Posterior vena cava (tissue), 2 donors: ENCODE measurements at regions not wholly inside any gene's neighbourhood (a gene's known extent, or its start where the extent isn't known, plus 50 kb on each side); places are given as distances from the start of the nearest gene placed in this dataset.

Experiments used
- DNase-seq: peaks from one replicate; pipeline ENCODE4 v3.0.0-alpha.2; 2020; ENCODE audit warnings: low spot score
- intact Hi-C, 2 donors: fragments of 100-400 bp; cut with DNase I; formaldehyde crosslinking; loops; one replicate each; pipeline versions ENCODE4 v1.14.1 to v1.14.2; 2022 to 2023
- donor health status: DM: yes; HTN: yes; CAD: no.
- donor health status: DM: yes; HTN: yes; CAD: no.

DNA sequence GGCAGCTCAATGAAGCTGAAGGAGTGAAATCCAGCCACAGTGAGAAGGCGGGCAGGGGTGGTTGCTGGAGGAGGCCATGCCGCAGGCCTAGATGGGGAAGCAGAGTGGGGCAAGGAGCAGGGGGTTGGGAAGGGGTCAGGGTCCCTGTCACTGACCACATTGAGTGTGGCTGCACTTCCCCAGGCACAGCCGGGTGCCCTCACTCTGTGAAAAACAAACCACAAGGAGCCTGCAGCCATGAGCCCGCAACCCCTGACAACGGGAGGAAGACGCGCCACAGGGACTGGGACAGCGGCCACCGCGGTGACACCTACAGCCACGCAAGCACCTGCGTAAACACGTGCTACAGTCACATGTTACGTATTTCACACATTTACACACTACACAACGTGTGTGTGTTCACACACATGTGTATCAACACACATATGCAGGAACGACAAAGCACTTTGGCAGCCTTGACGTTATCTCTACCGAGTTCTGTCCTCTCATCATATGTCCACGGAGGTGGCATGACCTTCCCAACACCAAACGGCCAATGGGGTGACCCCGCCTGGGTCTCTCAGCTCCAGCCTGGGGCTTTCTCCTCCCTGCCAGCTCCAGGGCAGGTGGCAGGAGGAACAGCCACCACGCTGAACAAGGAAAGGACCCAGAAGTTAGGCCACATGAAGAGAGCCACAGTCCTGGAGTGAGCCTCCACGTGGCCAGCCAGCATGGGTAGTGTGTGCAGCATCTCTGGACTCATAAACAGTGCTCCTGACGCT, 137.6 kb upstream of the RPS6KA2 start:
- intact Hi-C loops, result no loop called here
- no peak for DNase-seq

DNA sequence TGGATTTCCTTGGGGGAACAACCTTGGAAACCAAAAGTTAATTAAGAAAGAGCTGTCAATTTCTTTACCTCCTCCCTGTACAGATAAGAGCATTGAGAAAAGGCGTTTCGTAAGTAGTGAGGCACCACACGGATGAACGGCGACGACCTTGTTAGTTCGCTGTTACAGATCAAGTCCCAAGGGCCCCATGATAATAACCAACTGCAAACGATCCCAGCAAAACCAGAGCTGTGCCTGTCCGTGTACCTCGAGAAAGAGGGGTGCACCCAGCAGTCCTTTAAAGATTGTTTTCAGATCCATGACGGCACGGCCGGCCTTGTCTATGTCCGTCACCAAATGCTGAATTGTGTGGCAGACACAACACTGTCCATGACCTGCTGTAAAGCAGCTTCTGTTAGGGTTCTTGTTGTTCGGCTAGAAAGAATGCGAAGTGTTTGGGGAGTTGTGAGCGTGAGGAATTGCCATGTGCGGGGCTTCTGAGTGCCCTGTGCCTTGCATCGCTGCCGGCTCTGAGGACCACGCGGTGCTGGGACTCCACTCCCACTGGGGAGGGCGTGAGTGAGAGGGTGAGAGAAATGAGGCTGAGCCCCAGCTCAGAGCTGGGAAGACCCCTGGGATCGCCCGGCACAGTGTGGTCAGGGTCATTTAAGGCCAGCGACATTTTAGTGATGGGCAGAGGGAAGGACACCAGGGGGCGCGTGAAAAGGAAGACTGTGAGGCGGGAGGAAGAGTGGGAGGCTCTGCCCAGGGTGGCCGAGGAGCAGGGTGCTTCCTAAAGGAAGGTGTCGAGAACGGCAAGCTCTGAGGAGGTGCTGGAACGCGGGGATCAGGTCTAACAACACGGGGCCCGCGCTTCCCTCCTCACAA, 136.8 kb upstream of the RPS6KA2 start:
- DNase-seq, result no peak
- intact Hi-C loops, result no loop called here

DNA sequence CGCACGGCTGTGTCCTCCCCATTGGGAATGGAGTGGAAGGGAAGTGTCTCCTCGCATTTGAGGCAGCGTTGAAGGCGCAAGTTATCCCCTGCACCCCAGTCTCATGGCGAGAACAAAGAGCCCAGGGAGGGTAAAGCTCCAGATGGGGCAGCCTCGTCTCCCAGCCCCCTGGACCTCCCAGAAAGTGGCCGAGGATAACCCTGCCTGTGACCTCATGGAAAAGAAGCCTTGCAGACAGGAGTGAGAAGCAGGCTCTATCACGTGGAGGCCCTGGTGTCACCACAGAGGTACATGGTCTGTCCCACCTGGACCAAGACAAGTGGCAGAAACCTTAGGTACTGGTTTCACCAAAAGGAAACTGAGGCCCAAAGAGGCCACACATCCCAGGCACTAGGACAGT, 134.8 kb upstream of the RPS6KA2 start:
- DNase-seq, result no peak
- intact Hi-C loops, result no loop called here

DNA sequence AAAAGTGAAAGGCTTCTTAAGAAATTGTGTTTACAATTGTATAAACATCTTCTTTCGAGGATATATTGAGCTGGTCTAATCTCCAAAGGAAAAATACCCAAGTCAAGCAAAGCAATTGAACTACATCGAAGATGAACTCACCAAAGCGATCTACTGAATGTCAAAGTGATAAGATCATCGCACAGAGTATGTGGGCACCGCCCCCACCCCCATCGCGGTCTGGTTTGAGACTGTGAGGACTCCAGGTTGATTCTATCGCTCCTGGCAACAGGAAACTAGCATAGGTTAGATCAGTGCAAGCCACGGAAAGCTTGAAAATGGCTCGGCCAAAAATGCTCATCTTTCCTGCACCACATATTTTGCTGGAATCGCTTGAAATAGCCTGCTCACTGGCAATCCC, 133.2 kb upstream of the RPS6KA2 start:
- intact Hi-C loops, result no loop called here
- DNase-seq, result no peak

DNA sequence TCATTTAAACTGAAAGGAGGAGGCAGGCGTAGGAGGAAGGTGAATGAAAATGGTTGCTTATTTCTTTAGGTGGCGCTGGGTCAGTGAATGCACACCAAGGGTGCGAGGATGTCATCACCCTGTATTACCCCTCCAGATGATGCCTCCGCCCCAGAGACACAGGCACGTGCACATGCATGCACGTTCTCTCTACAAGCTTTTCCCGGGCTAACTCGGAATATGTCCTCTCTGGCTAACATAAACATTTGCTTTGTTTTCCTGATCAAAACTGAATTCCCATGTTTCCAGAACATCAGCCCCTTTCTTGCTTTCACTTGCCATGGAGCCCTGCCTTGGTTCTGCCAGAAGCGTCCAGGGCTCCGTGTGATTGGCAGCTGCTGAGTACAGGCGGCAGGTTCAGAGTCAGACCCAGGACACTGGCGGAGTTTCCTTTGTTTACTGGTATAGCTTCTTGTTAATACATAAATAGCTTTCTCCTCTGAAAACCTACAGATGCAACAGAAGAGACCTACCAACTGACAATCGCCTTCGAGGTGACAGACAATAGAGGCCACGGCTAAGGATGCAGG, 131.2 kb upstream of the RPS6KA2 start:
- intact Hi-C loops, result no loop called here
- no peak for DNase-seq

DNA sequence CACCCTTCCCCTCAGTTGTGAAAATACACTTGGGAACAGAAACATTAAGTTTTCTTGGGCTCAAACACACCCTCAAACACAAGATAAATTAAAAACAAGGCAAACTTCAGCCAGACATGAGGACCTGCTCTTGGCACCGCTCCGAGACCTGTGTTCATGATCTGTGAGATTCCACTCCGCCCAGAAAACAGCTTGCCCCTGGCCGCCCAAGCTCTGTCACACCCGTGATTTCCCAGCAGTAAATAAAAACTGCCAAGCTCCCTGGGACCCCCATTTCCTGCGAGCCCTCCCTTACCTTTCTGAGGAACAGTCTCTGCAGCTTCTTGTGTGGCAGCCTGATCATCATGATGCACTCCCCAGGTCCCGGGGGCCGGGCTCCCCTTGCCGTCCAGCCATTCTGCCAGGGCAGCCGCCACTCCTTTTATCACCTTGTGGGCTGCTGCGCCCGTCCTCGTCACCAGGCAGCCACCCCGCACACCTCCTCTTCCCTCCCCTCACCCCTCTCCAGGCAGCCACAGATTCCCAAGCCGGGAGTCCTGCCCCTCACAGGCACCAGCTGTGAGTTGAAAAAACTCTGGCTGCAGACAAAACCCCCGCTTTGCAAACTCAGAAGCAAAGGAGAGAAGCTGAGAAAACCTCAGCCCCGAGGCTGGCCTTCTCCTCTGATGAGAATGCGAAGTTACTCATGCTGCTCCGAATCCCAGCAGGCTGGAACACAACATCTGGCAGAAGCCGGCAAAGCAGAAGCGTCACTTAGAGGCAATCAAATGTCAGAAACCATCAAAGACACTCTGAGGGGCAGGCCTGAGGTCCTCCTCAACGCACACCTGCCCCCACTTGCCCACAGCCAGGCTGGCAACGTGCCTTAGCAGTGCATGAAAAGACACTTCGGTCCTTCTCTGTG, 130.4 kb upstream of the RPS6KA2 start:
- intact Hi-C loops, result no loop called here
- no peak for DNase-seq

DNA sequence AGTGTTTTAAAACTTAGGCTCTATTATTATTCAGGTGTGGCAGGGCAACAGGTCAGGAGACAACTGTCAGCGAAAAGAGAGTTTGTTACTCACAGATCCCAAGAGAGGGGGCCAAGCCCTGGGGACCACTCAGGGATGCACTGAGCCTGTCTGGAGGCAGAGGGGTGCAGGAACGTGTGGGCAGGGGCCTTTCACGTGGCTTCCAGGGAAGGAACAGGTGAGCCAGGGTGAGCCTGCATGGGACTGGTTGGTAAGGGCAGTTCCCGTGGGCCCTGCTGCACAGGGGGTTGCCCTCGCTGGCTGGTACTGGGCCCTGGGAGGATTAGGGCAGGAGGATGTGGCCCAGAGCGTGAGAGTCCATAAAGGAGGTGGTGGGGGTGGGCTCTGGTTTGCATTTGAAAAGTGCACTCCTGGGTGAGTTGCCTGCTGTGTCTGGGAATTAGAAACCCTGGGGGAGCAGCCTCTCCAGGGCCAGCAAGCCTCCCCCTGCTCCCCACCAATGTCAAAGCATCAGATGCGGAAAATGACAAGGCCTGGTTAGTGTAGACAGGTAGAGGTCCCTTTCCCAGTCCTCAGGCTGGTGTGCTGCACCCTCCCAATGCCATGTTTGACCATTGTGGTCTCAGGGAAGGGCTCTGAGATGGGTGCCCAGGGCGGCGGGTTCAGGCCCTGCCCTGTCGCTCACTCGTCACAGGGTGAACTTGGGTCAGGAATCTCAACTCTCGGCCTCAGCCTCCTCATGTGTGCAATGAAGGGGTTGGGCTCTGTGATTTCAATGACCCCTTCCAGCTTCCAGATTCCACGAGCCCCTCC, 127.4 kb upstream of the RPS6KA2 start:
- no peak for DNase-seq
- intact Hi-C loops, result no loop called here

DNA sequence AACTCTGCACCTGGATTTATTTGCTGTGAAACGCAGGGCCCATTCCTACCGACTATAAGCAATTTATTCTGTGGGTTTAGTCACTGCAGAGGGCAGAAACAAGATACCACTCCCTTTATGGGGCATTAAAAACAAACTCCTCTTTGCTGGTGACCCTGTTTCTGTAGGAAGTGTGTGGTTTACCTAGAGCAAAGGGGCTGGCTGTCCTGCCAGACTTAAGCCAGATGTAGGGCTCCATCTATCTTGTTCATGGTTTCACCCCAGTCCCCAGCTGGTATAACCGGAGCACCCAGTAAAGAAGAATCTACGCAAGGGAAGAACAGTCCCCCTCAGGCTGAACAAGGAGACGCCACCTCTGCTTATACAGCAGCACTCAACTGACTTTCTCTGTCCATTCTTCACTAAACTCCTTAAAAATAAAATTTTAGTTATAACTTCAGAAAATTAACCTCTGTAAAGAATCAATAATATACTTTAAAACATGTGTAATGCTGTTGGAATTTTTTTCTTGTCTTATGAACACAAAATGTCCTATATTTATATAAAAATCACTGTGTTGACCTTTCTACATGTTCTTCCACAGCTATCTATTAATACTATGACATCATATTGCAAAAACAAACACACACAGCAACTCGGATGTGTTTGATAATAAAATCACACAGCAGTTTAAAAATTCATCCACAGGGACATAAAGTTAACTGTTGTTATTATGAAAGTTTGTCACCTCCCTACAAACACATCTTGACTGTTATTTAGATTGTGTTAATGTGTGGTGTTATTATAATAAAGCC, 126.1 kb upstream of the RPS6KA2 start:
- intact Hi-C loops, result no loop called here
- DNase-seq, result no peak

DNA sequence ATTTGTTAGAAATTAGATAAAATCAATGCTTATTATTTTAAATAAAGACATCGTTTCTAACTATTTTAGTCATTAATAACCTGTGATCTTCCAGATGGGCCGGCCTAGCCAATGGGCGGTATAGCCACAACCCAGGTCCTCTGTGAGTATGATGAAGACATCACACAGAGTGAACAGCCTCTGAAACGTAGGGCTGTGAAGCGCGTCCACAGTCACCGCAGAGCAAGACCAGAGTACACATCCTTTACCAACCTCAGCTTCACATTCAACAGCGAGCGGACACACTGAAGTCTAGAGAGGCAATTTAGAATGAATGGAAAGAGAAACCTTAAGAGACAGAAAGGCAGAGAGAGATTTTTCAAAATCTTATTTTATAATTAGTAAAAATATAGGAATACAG, 125.0 kb upstream of the RPS6KA2 start:
- intact Hi-C loops, result no loop called here
- no peak for DNase-seq

DNA sequence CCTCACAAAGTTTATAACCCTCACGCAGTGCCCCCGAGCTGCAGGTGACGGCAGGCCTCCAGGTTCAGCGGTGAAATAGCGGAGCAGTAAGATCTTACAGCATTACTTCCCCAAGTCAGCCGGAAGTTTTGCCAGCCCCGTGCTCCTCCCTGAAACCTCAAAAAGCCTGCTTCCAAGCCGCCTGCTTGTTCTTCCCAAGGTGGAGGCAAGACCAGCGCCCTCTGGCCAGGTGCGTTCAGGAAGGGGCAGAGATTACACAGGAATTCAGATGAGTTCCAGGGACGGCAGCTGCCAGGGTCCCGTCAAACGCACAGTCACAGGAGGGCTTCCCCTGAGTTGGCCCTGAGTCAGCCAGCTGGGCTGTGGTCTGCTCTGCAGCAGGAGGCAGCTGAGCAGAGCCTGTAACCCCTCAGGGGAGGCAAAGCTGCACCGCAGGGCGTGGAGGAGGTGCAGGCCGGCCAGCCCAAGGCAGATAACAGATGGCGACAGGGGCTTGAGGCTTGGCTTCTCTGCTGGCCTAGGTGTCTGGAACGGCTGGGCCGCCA, 124.1 kb upstream of the RPS6KA2 start:
- intact Hi-C loops, result no loop called here
- DNase-seq, result no peak

DNA sequence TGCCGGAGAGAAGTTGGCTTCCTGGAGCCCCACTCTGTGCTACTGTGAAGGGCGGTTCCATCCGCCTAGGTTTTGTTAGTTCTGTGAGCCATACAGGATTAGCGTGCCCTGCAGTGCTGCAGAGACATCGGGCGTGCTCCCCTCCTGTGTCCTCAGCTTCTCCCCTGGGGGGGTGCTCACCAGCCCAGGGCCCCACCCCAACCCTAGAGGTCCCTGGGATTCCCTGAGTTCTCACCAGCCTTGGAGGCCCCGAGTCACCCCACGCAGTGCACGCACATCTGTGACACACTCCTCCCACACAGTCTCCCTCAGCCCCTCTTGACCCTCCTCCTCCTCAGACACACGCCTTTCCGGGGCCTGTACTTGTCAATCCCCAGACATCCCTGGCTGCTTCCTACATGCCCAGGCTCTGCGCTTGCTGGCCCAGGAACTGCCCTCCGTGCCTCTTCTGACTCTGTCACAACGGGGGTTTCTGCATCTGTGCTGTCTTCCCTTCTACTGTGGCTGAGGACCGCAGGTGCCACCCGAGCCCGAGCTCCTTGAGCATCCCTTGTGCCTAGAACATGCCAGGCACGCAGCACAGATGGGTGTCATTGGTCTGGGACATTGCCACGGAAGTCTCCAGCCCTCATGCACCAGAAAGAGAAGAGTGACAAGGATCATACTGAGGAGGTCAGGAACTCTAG, 123.2 kb upstream of the RPS6KA2 start:
- no peak for DNase-seq
- intact Hi-C loops, result no loop called here

DNA sequence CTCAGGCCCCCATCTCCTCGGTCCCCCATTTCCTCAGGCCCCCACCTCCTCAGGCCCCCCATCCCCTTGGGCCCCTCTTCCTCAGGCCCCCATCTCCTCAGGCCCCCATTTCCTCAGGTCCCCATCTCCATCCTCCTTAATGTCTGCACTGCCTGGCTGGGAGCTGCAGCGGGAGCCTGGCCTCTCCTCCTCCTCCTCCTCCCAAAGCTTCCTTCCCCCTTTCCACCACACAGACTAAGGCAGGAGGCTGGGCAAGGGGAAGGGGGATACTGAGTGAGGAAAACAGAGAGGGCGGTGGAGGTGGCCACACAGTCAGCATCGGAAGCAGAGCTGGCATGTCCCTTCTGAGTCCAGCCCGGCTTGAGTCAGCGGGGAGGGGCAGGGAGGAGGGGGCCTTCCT, 122.6 kb upstream of the RPS6KA2 start:
- no peak for DNase-seq
- intact Hi-C loops, result loop anchor here in 1 of 2 donors (5.0 kb wide), 1 partner anchor 1337 kb away; no protein-coding TSS in a partner anchor

DNA sequence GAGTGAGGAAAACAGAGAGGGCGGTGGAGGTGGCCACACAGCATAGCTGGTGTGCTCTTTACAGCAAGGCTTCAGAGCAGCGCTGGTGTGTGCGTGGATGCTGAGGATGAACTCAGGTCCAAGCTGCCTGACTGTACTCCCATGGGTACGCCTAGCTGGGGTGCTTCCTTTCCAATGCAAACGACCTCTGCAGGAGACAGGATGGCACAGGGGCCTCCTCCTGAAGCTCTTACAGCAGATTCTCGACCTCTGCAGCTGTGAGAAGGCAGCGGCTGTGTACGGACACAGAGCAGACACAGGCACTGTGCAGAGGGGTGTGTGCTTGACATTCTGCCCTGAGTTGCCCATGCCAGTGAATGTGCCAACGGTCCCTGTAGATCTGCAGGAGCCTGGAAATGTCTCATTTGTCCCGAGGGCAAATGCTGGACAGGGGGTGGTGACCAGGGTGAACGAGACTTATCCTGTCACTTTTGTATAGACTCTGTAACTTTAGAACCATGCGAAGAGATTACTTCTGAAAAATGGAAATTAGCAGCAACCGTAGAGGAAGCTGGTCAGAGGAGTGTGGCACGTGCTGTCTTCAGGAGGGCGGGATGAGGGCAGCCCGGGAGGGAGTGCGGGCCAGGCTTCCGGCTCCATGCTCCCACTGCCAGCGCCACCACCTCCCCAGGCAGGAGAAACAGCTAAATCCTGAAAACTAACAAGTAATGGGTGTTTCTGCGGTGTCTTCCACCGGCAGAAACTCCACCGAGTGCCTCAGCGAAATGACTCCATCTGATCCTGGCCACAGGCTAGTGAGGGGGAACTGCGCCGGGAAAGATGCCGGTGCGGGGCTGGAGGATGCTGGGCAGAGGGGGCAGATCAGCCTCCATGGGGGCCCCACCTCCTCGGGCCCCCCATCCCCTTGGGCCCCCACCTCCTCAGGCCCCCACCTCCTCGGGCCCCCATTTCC, 120.9 kb upstream of the RPS6KA2 start:
- intact Hi-C loops, result loop anchor here in 1 of 2 donors (5.0 kb wide), 1 partner anchor 1336 kb away; no protein-coding TSS in a partner anchor
- no peak for DNase-seq

DNA sequence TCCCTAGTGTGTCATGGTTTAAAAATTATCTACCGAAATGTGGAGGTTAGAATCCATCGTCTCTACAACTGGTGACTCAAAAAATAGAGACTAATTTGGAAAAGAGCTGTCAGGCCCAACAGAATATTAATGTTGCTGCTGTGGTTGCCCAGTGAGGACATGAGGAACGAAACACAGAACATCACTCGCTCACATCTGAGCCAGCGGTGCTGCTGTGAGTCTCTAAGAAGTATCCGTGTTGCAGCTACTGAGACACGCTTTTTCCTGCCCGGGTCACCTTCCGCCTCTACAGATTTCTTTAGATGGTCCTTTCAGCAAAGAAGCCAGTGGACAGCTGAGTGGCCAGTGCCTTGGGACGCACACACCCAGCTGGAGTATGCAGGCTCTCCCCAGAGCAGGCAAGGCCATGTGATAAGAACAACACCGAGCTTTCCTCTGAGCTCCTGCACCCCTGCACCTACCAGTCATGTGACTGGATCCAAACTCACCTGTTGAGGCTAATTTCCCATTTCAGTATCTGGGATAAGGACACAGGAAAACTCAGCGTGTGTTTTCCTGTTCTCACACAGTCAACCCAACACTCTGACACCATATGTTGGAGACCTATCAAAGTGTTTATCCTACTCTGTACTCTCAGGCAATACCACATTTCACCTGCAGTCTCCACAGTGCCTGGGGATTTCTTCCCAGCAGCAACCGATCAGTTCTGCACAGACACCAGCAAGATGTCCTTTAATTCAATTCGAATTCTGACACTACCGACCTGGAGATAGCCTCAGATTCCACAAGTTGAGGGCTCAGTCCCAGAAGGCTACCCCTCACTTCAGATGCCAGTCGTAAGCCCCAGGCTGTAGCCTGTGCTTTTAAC, 119.0 kb upstream of the RPS6KA2 start:
- intact Hi-C loops, result loop anchor here in 1 of 2 donors (5.0 kb wide), 1 partner anchor 1334 kb away; no protein-coding TSS in a partner anchor
- DNase-seq, result no peak
